HCT116 (cell line): ENCODE measurements at regions not wholly inside any gene's neighbourhood (a gene's known extent, or its start where the extent isn't known, plus 50 kb on each side); places are given as distances from the start of the nearest gene placed in this dataset.

Experiments used
- ATAC-seq: fragments of 200-7000 bp; cut with Tn5 transposase; 2 replicates; pipeline ENCODE4 v1.9.1; 2020; ENCODE audit warnings: mild to moderate bottlenecking, moderate library complexity
- BruUV-seq: library from RNA; stranded (reverse); fragments of 400-500 nt; replicated peaks from 2 replicates; lab custom pipeline; 2021; lab: Mats Ljungman, UMichigan
- CTCF ChIA-PET: fragments of 300-600 bp; sonication (Branson Sonifier 250); formaldehyde crosslinking; loops from one replicate; lab custom pipeline; 2021; ENCODE audit warnings: antibody characterized with exemption; lab: Charles Lee
- POLR2A ChIA-PET: fragments of 300-600, 350-600 bp; sonication (Branson Sonifier 250); formaldehyde crosslinking; loops from one replicate; lab custom pipeline; 2021; ENCODE audit warnings: antibody characterized with exemption; lab: Charles Lee
- RAD21 ChIA-PET, 2 experiments: fragments of 300-600 bp; sonication (Branson Sonifier 250); formaldehyde crosslinking; loops; one replicate each; lab custom pipeline; 2023; ENCODE audit warnings: low total read pairs in 2 of 2; ENCODE audit not compliant: uncharacterized antibody in 2 of 2, unreplicated experiment in 2 of 2, low non-redundant PET in 1 of 2; lab: Charles Lee
- DNase-seq: peaks from one replicate; pipeline ENCODE4 v3.0.0-alpha.2; 2010; ENCODE audit warnings: low read depth, low spot score
- H2AFZ ChIP-seq: fragments of 200-600 bp; shearing (Covaris generic), sonication (generic); 2 replicates; pipeline ENCODE4 v1.6.1; 2017; ENCODE audit warnings: low read depth, mixed run types, mixed read lengths, antibody characterized with exemption, low read length; ENCODE audit not compliant: poor library complexity, severe bottlenecking
- H3K27ac ChIP-seq: 2 replicates; pipeline ENCODE4 v1.5.1; 2012; ENCODE audit warnings: low read depth, low read length
- H3K27me3 ChIP-seq: fragments of 200-600 bp; sonication (generic); 2 replicates; pipeline ENCODE4 v1.6.1; 2016; ENCODE audit warnings: mixed run types, low read length, mixed read lengths; ENCODE audit not compliant: insufficient read depth
- H3K36me3 ChIP-seq, 2 experiments: fragments of 200-500 bp in 1 of 2; fragments of 200-600 bp in 1 of 2; sonication (Bioruptor generic) in 1 of 2; sonication (generic) in 1 of 2; 2 replicates each; pipeline versions ENCODE4 v1.5.1 to v1.6.1; 2014 to 2016; ENCODE audit warnings: low read length in 2 of 2, inconsistent platforms in 1 of 2, mixed read lengths in 1 of 2, mixed run types in 1 of 2; ENCODE audit not compliant: insufficient read depth in 2 of 2, control insufficient read depth in 1 of 2
- H3K4me1 ChIP-seq, 2 experiments: fragments of 200-600 bp in 1 of 2; sonication (generic) in 1 of 2; 2 replicates each; pipeline versions ENCODE4 v1.5.1 to v1.6.1; 2012 to 2017; ENCODE audit warnings: low read length in 2 of 2, inconsistent platforms in 1 of 2, mild to moderate bottlenecking in 1 of 2, mixed read lengths in 1 of 2, mixed run types in 1 of 2, moderate library complexity in 1 of 2; ENCODE audit not compliant: insufficient read depth in 2 of 2, control insufficient read depth in 1 of 2
- H3K4me2 ChIP-seq: fragments of 200-600 bp; sonication (generic); 2 replicates; pipeline ENCODE4 v1.6.1; 2017; ENCODE audit warnings: mixed run types, low read length, mixed read lengths
- H3K4me3 ChIP-seq, 2 experiments: fragments of 200-600 bp in 1 of 2; sonication (generic) in 1 of 2; replicated peaks in 1 of 2; 2 replicates each; pipeline ENCODE4 v1.5.1; 2011 to 2016; ENCODE audit warnings: low read length in 2 of 2, control low read depth in 1 of 2, low read depth in 1 of 2, mild to moderate bottlenecking in 1 of 2, mixed read lengths in 1 of 2, mixed run types in 1 of 2
- H3K79me2 ChIP-seq: fragments of 200-600 bp; sonication (generic); 2 replicates; pipeline ENCODE4 v1.6.1; 2017; ENCODE audit warnings: mild to moderate bottlenecking, mixed run types, low read length, moderate library complexity, mixed read lengths; ENCODE audit not compliant: insufficient read depth
- H3K9ac ChIP-seq: fragments of 200-600 bp; sonication (generic); 2 replicates; pipeline ENCODE4 v1.6.1; 2016; ENCODE audit warnings: low read length, mixed read lengths
- H3K9me2 ChIP-seq: fragments of 200-600 bp; sonication (generic), shearing (Covaris generic); 2 replicates; pipeline ENCODE4 v1.6.1; 2017; ENCODE audit warnings: mixed run types, mild to moderate bottlenecking, moderate library complexity; ENCODE audit not compliant: insufficient read depth
- H3K9me3 ChIP-seq, 2 experiments: fragments of 200-500 bp in 1 of 2; fragments of 200-600 bp in 1 of 2; sonication (Bioruptor generic) in 1 of 2; sonication (generic) in 1 of 2; 2 replicates each; pipeline ENCODE4 v1.6.1; 2014 to 2017; ENCODE audit warnings: low read length in 2 of 2, mixed read lengths in 2 of 2, inconsistent platforms in 1 of 2, low read depth in 1 of 2, mild to moderate bottlenecking in 1 of 2, mixed run types in 1 of 2, moderate library complexity in 1 of 2; ENCODE audit not compliant: control insufficient read depth in 1 of 2, insufficient read depth in 1 of 2
- H4K20me1 ChIP-seq: fragments of 200-600 bp; sonication (generic), shearing (Covaris generic); 2 replicates; pipeline ENCODE4 v1.6.1; 2017; ENCODE audit warnings: mixed run types, mild to moderate bottlenecking, moderate library complexity; ENCODE audit not compliant: insufficient read depth
- CBX3 ChIP-seq: IDR thresholded peaks from 2 replicates; pipeline ENCODE4 v1.6.1; 2012; ENCODE audit warnings: low read depth
- ELF1 ChIP-seq: IDR thresholded peaks from 2 replicates; pipeline ENCODE4 v1.6.1; 2012; ENCODE audit warnings: low read depth, borderline replicate concordance
- JUND ChIP-seq: IDR thresholded peaks from 2 replicates; pipeline ENCODE4 v1.6.1; 2012
- MAX ChIP-seq: IDR thresholded peaks from 2 replicates; pipeline ENCODE4 v1.6.1; 2012
- RAD21 ChIP-seq: IDR thresholded peaks from 2 replicates; pipeline ENCODE4 v1.6.1; 2012; ENCODE audit warnings: low read depth, mild to moderate bottlenecking
- SP1 ChIP-seq: IDR thresholded peaks from 2 replicates; pipeline ENCODE4 v1.6.1; 2012; ENCODE audit warnings: low read depth
- SRF ChIP-seq: IDR thresholded peaks from 2 replicates; pipeline ENCODE4 v1.6.1; 2012; ENCODE audit warnings: low read depth
- intact Hi-C: fragments of 100-400 bp; cut with micrococcal nuclease; formaldehyde crosslinking; loops from 2 replicates; pipeline ENCODE4 v1.10.0; 2022

- Histone ChIP-seq H3K27ac (no peak overlapping the region), H3K79me2 (no peaks in the 10 kb centered on the region), H4K20me1 (no peaks in the 10 kb centered on the region), H3K9me3 (no peaks in the 10 kb centered on the region), H2AFZ (no peak overlapping the region), H3K4me2 (no peak overlapping the region), H3K4me1 (no peaks in the 10 kb centered on the region), H3K27me3 (peaks cover 16% of the 10 kb centered on the region; the same call in 1 of the 2 replicates), H3K4me3 (no peak overlapping the region), H3K9ac (no peak overlapping the region), H3K9me2 (no peaks in the 10 kb centered on the region), H3K36me3 (no peaks in the 10 kb centered on the region)
- no peak for ATAC-seq
- BruUV-seq = no TSS peak
- ChIA-PET CTCF (no interaction called here), POLR2A (no interaction called here), RAD21 (no interaction called here)
- no peak for DNase-seq
- intact Hi-C loops = no loop called here
- TF ChIP-seq MAX (no peak), CBX3 (no peak), SP1 (no peak)
These were observed 194.0 kb downstream of the SALL1 start for GRCh38 chr16:50957056-50957455.

- no peaks in the 10 kb centered on the region for H3K4me1 ChIP-seq
- no peaks in the 10 kb centered on the region for H3K36me3 ChIP-seq
- no peak for DNase-seq
- no peak overlapping the region for H3K4me2 ChIP-seq
- H2AFZ ChIP-seq = no peak overlapping the region
- RAD21 ChIA-PET = no interaction called here
- ATAC-seq = no peak
- BruUV-seq = no TSS peak
- no peak overlapping the region for H3K27ac ChIP-seq
- H3K9ac ChIP-seq = no peak overlapping the region
- POLR2A ChIA-PET = no interaction called here
- intact Hi-C loops = no loop called here
- no peaks in the 10 kb centered on the region for H3K79me2 ChIP-seq
- H3K9me2 ChIP-seq = no peaks in the 10 kb centered on the region
- TF ChIP-seq ELF1 = no peak
- TF ChIP-seq SRF = no peak
- no peak for TF ChIP-seq JUND
- TF ChIP-seq RAD21 = no peak
- TF ChIP-seq, all 23 proteins: peak for 0
- Histone ChIP-seq H3K27me3 (peaks cover 16% of the 10 kb centered on the region; the same call in 1 of the 2 replicates), H3K9me3 (no peaks in the 10 kb centered on the region), H3K4me3 (no peak overlapping the region), H4K20me1 (no peaks in the 10 kb centered on the region)
- CTCF ChIA-PET = no interaction called here
These were observed 194.4 kb downstream of the SALL1 start for GRCh38 chr16:50956637-50957036.
